ENCODE measurements at regions not wholly inside any gene's neighbourhood (a gene's known extent, or its start where the extent isn't known, plus 50 kb on each side); places are given as distances from the start of the nearest gene placed in this dataset.
"Not testable (repeated sequence)": the region's sequence is repeated elsewhere in the genome, so short reads cannot be mapped to it uniquely, and the experiment has no call there.

GRCh38 chr4:23957465-23957864 is 67.6 kb upstream of the PPARGC1A start:
- no peak for DNase-seq (ENCODE audit: low spot score)
- Histone ChIP-seq H3K4me3 (no peak overlapping the region), H3K27ac (no peak overlapping the region)
- no peak for TF ChIP-seq CTCF (IDR thresholded peaks at IDR 0.05)

DNA sequence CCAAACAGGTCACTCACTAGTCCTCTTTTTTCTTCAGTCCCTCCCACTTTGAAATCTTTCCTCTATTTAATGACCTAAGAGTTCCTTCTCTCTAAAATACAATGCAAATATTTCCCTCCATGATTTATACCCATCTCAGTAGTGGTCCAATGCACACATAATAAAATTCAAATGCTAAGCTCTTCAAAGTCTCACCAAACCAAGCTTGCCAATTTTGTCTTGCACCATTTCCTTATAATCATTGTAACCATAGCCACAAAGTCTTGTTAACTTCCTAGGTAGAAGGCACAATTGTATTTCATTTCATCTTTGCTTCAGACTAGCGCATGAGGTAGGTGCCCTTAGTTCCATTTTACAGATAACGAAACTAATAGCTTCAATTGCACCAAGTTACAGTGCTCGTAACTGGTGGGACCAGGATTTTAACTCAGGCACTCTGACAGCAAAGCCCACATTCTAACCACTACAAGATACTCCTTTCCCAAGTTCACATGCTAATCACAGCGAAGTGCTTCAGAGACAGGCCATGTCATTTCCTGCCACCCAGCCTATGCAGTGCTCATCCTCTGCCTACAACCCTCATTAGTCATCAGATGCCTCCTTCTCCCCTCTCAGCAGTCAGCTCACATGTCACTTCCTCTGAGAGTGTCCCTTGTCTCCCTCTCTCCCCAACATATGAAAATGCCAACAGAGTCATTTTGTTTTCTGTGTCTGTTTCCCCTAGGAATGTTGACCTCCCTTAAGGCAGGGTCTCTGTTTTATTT is 66.9 kb upstream of the PPARGC1A start:
- Histone ChIP-seq H3K4me3 (no peak overlapping the region), H3K27ac (no peak overlapping the region)
- no peak for DNase-seq (ENCODE audit: low spot score)
- no peak for TF ChIP-seq CTCF (IDR thresholded peaks at IDR 0.05)

DNA sequence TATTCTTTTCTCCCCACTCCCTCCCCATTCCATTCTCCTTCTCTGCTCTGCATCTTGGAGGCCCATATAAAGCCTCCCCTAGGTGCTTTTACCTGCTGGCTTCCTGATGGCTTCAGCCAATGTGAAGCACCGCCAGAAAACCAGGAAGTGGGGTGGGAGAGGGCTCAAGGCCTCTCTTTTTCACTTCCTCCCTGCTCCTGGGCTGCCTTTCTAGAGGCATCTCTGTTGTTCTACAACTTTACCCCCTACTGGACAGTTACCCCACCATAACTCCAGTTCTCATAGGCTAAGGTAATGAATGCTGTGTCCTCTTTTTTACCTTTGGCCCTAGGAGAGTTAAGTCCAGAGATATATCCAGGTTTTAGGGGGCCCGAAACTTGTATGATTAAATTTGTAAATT is 62.4 kb upstream of the PPARGC1A start:
- Histone ChIP-seq H3K27ac (no peak overlapping the region), H3K4me3 (no peak overlapping the region)
- TF ChIP-seq CTCF (IDR thresholded peaks at IDR 0.05) = no peak
- DNase-seq (ENCODE audit: low spot score) = no peak

DNA sequence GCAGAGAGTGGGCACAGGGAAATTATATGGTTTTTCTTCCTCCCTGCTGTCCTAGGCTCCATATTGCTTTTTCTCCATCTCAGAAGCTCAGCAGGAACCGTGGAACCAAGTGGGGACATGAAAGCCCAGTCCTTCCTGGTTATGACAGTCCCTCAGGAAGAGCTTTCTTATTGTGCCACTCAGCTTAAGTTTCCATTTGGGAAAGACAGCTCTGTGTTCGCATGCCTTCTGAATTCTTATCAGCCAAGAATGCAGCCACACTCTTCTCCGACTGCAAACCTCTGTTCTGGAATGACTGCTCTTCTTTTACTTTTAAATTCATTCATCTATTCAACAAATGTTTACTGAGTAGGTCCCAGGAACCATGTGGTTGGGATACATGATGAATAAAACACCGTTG is 58.0 kb upstream of the PPARGC1A start:
- Histone ChIP-seq H3K4me3 (no peak overlapping the region), H3K27ac (no peak overlapping the region)
- no peak for TF ChIP-seq CTCF (IDR thresholded peaks at IDR 0.05)
- no peak for DNase-seq (ENCODE audit: low spot score)

DNA sequence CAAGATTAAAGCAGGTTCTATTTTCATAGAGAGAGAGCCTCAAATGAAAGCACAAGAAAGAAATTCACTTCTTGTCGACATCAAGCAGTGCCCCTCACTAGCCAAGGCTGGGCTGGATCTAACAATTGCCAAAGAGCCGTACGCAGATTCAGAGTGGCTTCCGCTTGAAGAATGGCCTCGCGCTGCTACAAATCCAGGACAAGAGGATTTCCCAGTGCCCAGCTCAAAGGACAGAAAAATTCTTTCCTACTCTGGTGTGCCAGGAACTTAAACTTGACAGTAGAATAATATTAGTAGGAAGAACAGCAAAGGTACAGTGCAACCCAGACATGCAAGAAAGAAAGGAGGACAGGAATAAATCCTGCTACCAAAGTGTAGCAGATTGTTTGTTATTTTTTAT is 56.5 kb upstream of the PPARGC1A start:
- Histone ChIP-seq H3K4me3 (no peak overlapping the region), H3K27ac (no peak overlapping the region)
- TF ChIP-seq CTCF (IDR thresholded peaks at IDR 0.05) = no peak
- DNase-seq (ENCODE audit: low spot score) = no peak

DNA sequence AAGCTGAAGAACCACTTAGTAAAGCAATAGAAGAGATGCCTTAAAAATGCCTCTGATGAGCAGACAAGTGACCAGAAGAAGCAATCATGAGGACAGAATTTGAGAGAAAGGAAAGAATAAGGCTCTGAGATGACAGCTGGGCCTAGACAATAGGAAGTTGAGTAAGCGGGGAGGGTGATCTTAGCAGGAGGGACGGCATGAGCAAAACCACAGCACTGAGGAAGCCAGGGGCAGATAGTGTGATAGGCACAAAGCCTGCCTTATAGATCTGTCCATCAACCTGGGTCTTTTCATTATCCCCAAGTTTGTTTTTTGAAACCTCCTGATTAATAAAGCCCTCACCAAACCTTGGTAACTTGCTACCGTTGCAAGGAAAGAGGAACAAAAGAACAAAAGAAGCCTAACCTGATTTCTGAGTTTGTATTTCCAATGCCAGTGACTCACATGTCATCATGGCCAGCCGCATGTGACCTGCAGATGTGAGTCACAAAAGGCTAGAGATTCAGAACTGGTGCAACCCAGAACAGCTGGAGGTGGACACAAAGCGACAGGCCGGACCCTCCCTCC is 55.7 kb upstream of the PPARGC1A start:
- no peak for DNase-seq (ENCODE audit: low spot score)
- no peak for TF ChIP-seq CTCF (IDR thresholded peaks at IDR 0.05)
- H3K27ac ChIP-seq = no peak overlapping the region
- no peak overlapping the region for H3K4me3 ChIP-seq

GRCh38 chr4:23944556-23944955 is 54.7 kb upstream of the PPARGC1A start:
- not testable (repeated sequence) for H3K27ac ChIP-seq; H3K4me3 ChIP-seq; DNase-seq (ENCODE audit: low spot score)
